Suprapubic skin (tissue), 3 donors: ENCODE measurements at regions not wholly inside any gene's neighbourhood (a gene's known extent, or its start where the extent isn't known, plus 50 kb on each side); places are given as distances from the start of the nearest gene placed in this dataset.

ENCODE experiments used
- CTCF ChIP-seq, 2 donors: fragments of 200-600 bp in 1 of 2; fragments of 450-650 bp in 1 of 2; sonication (generic) in 1 of 2; IDR thresholded peaks; one replicate each; pipeline ENCODE4 v1.5.1; 2016 to 2019; ENCODE audit warnings: antibody characterized with exemption in 2 of 2, mild to moderate bottlenecking in 1 of 2, moderate library complexity in 1 of 2
- POLR2AphosphoS5 ChIP-seq, 3 donors: sonication (generic); formaldehyde crosslinking; IDR thresholded peaks; one replicate each; pipeline ENCODE4 v1.6.1; 2017; ENCODE audit warnings: antibody characterized with exemption in 3 of 3

- TF ChIP-seq POLR2AphosphoS5 (IDR thresholded peaks at IDR 0.05) (no peak), CTCF (IDR thresholded peaks at IDR 0.05) (no peak)
These were observed 655.0 kb downstream of the COL12A1 start for GRCh38 chr6:74550821-74551220.
